SKM-1 treated with dmso at 0.1 percent for 144 hours (cell line): ENCODE measurements at regions not wholly inside any gene's neighbourhood (a gene's known extent, or its start where the extent isn't known, plus 50 kb on each side); places are given as distances from the start of the nearest gene placed in this dataset.

Experiments
- DNase-seq: peaks from one replicate; lab custom pipeline; 2025; ENCODE audit not compliant: unreplicated experiment; lab: John Stamatoyannopoulos, UW

DNA sequence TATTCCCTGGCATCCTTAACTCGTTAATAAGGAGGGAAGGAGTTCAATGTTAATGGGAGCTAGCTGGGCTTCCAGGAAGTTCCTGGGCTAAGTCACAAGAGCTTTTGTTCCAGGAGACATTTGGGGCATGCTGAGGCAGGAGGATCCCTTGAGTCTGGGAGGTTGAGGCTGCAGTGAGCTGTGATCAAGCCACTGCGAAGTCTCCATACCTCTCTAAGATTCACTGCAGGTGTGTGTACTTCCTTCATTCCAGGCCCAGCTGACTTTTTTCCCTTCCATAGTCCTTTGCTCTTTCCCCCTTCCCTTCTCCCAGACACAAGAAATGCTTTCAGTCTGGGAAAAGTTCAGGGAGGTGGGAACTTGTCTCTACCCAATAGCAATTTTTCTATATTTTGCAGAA lies 489.8 kb downstream of the NPIPA7 start:
- DNase-seq = no peak

DNA sequence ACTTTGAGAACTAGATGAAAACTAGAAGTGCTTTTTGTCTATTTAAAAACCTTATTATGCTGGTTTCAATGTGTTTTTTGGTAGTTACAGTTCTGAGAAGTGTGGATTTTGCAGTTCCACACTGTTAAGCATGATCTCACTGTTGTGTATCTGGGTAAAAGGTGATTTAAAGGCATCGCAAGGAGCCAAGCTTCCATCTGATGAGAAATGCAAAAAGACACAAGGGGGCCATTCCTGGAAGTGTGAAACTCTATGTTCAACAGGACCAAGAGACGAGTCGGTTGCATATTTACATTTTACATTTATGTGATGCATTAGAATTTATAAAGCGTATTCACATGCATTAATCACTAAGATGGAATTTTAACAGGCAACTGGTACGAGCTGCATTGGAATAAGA lies 490.8 kb downstream of the NPIPA7 start:
- DNase-seq = no peak

DNA sequence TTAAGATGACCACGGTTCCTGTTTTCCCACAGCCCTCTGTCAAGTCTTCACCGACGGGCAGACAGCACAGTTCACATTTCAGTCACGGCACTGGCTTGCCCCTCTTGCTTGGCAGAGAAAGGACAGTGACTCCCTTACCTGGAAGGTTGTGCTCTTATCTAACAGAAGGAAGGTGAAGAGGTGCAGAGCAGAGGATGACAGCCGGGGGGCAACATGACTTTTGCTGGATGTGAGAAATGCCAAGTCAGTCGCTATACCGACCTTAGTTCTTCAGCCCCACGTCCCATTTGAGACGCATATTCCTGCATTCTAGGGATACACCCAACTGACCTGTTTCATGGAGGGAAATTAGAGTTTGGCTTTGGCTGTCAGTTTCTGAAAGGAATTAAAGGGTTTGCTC lies 492.3 kb downstream of the NPIPA7 start:
- no peak for DNase-seq

DNA sequence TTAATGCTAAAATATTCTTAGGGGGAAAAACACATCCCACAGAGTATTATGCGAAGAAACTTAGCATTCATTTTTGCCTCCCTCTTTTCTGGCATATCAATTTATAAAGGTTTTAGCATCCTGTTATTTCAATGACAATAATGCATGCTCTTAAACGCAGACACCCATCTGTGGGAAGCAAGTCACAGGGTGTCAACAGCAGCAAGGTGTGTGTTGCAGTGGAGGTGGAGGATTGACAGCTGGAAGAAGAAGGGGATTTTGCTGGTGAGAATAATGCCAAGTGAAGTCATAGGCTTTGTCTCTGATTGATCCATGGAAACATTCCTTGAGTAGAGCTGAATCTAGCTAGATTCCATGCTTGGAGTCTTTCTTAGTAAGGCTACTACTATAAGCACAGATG lies 498.1 kb downstream of the NPIPA7 start:
- no peak for DNase-seq

DNA sequence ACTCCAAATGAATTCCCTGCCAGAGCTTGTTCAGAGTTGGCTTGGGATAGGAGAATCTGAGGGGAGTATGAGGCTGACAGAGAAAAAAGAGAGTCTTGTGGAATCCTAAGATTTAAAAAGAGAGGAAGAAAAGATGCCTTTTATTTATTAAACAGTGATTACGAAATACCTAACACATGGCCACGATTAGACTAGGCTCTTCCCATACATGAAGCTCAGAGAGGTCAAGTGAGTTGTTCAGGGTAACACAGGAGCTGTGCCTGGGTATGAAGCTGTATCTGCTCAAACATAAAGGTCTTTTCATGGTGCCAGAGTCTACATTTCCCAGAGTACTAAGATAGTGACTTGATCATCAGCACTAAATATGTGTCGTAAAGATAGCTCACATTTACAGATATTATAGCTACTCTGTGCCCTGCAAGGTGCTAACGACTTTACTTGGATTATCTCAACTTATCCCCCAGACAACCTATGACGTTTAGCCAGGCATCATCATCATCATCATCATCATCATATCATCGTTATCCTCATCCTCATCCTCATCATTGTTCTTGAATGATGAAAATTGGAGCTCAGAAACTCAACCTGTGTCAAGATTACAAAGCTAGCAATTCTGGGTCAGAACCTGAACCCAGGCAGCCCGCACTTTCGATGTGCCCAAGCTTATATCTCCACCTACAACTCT lies 500.8 kb downstream of the NPIPA7 start:
- no peak for DNase-seq

DNA sequence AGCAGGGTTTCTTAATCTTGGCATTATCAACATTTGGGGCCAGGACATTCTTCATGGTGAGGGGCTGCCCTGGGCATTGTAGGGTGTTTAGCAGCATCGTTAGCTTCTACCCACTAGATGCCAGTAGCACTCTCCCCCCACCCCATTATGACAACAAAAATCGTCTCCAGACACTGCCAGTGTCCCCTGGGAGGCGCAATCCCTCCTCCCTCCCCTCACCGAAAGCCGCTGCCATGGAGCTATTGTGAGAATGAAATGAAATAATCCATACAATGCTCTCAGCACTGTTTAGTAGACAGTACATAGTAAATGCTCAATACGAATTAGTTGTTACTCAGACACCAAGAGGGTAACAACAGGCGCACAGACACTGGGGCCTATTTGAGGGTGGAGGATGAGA lies 502.9 kb downstream of the NPIPA7 start:
- DNase-seq = no peak

DNA sequence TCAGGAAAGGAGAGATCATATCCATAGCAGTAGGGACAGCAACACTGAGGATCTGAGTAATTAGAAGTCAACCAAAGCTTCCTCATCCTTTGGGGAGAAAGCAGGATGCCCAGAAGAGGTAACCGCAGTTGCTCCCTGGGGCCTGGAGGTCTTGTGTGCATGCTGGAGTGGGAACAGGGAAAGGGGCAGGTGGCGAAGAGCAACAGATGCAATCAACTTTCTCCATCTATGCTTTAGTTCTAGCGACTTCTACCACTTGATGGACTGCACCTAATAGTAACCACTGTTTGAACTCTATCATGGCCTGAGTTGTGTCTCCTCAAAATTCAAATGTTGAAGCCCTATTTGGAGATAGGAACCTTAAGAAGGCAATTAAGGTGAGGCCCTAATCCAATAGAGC lies 503.8 kb downstream of the NPIPA7 start:
- no peak for DNase-seq

DNA sequence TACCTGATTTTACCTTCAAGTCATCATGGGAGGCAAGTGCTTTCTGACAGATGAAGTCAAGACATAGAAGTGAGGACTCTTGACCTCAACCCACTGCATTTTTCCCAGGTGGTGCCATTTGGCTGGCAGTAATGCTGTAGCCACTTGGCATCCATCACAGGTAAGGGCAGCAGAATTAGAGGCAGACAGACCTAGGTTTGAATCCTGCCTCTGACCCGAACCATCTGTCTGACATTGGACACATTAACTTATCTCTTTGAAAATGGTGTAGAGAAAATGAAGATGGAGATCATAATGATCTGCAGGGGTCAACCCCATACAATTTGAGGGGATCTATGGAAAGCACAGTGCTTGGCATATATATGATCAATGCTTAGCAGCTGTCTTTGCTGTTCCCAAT lies 505.5 kb downstream of the NPIPA7 start:
- DNase-seq = no peak

DNA sequence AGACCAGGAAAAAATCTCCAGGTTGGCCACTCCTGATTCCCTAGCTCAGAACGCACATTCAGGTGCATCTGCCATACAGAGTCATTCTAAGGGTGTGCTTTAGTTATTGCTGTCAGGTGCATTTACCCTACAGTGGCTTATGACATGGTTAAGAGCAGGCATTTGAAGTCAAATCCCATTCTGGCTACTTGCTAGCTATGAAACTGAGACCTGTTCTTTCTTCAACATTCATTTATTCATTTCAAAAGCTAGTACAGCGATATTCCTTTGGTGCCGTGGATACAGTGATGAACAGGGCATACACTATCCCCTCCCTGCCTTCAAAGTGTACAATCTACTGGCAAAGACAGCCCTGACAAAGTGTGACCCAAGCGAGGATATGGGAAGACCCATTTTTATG lies 508.3 kb downstream of the NPIPA7 start:
- no peak for DNase-seq

DNA sequence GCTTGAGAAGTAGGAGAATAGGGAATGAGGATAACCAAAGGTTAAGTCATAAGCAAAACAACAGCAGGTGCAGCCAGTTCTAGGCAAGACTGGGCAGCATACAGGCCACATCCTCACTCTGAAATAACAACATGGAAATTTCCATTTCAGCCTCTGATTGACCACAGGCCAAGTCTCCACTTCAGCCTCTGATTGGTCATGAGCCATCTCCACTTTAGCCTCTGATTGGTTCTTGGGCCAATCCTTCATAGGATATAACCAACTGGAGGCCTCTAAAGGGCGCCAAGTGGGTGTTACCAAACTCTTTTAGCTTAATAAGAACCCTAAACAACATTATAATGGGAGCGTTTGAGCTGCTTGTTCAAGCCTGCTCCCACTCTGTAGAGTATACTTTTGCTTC lies 512.0 kb downstream of the NPIPA7 start:
- DNase-seq = no peak

DNA sequence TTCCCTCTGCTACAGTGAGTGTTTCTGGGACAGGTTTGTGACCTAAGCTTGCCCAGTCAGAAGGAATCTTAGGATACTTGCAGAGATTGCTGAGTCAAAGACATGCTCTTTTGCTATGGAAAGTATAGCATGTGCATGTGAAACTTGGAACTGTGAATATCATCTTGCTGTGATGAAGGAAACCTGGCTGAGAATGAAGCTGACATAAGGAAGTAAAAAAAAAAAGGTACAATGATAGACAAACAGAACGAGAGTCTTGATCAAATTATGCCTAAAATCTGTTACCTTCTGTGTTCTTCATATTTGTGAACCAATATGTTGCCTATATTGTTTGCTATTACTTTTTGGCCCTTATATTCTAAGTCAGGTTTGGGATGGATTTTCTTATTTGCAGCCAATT lies 525.7 kb downstream of the NPIPA7 start:
- DNase-seq = no peak

DNA sequence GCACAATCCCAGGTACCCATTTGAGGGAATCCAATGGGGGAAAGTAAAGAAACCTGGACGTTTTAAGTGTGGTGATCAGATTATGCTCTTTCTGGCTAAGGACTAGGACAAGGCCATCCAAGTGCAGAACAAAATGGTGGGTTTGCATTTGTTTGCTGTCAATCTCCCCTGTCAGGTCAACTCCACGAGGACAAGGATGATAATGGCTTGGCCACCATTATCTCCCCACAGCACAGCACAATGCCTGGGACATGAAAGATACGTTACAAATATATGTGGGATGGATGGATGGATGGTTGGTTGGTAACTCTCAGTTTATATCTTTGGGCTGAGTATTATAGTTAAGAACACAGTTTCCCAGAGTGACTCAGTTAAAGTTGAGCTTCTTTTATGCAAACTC lies 526.9 kb downstream of the NPIPA7 start:
- DNase-seq = no peak

DNA sequence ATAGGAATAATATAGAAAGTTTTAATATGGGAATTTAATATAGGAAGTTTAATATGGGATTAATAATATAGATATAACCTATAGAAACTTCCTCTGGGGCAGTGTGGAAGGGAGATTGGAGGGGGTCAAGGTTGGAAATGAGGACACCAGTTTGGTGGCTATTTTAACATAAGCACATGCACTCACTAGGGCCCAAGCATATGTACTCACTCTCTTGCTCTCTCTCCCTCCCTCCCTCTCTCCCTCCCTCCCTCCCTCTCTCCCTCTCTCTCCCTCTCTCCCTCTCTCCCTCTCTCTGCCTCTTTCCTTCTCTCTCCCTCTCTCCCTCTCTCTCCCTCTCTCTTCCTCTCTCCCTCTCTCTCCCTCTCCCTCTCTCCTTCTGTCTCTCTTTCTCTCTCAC lies 528.1 kb downstream of the NPIPA7 start:
- no peak for DNase-seq

DNA sequence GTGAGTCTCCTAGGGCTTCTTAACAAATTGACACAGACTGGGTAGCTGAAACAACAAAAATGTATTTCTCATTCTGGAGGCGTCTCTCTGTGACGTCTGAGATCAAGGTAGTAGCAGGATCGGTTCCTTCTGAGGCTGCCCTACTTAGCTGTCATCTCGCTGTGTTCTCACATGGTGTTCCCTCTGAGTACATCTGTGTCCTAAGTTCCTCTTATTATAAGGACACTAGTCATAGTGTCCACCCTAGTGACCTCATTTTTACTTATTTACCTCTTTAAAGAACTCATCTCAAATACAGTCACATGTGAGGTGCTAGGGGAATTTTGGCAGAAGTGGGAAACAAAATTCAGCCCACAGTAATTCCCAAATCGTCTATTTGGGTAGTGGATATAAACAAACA lies 529.1 kb downstream of the NPIPA7 start:
- no peak for DNase-seq

DNA sequence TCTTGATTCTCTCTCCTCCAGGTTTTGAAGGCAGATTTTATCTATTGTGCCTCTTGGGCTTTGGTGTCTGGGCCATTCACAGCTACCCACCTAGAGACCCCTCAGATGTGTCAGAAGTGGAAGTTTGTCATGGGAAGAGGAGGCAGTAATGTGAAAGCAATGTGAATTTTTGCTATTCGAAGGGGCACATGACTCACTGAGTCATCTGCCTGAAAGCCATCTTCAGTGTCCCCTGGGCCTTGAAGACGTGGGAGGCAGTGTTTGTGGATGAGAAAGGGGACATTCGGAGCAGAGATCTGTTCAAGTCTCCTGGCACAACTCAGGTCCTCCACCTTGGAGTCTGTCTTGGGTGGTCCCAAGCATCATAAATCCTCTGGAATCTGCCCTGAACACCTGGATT lies 530.2 kb downstream of the NPIPA7 start:
- no peak for DNase-seq

DNA sequence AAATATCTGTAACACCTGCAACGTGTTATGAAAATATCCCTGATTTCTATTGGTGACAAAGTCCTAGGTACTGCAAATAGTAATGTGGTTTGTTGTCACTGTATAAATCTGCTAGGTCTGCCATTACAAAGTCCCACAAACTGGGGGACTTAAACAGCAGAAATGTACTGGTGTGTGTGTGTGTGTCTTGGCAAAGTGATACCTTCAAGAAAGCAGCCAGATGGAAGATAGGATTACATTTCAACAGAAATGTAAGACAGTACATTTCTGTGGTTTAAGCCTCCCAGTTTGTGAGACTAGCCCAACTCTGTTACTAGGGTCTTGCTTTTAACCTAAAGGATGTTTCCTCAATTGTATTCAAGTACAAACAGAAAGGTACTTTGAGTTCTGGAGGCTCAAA lies 531.7 kb downstream of the NPIPA7 start:
- no peak for DNase-seq

DNA sequence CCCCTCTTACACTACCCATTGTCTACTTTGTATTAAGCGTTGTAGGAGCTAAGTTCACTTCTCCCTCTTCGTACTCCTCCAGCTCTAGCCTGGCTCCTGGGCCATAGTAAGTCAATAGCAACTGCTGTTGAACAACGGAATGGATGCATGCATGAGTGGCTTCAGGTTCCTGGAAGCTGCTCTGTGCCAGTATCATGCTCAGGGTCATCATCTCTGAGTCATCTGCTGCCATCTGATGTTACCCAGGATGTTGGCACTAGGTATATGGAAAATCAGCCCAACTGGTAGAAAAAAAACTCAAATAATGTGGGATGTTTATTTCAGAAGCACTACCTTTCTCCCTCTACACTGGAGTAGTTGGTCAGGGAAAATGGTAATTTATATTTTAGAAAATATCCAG lies 536.8 kb downstream of the NPIPA7 start:
- no peak for DNase-seq

DNA sequence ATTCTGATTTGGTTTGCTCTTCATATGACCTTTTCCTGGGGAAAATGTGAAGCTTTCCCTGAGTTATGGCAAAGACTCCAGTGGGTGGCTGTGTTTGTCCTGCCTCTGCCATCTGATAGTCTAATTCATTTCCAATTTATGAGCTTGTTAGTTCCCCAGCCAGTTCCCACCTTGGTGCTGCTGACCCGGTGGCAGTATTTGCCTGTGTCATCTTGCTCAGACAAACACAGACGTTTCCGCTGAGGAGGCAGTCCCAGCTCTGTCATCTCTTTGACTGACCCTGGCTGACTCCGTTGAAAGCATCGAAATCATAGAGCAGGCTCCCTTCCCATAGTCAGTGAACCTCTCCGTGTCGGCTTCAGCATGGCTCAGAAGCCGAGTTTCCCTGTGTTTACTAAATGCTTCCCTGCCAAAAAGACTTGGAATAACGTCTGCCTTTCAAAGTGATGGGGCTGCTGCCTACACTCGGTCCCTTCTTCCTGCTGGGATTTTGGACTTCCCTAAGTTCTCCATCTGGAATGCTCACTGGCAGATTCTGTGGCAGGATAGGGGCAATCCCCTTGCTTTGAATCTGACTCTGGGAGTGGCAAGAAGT lies 538.3 kb downstream of the NPIPA7 start:
- no peak for DNase-seq

DNA sequence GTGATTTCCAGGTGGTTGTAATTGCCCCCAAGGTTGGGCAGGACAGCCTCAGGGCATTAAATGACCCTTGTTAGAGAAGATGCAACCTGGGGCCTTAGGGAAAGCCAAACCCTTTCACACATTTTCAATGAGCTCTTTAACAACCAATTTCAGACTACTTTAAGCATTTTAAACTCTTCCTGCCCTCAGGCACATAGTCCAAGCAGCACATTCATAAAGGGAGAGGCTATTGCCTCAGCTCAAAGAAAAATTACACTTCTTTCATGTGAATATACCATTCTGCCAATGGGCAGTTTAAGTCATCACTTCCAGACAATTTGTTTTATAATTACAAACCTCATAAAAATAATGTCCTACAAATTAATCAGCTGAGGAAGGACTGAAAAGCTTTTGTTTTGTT lies 544.5 kb downstream of the NPIPA7 start:
- no peak for DNase-seq

DNA sequence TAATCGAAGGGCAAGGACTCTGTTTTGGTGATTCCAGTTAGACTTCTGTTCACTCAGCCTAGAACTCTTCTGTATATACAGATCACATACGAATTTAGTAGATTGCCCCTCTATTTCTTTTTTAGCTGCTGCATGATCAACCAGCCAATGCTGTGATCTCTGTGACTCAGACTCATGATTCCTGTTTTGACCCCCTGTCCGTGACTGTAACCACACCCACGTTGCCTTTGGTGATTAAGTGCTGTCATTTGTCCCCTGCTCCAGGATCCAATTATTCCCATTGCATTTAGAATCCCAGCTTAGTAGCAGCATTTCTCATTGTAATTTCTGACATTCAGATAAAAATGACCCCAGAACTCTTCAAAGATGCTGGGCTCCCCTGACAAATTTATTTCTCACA lies 545.7 kb downstream of the NPIPA7 start:
- DNase-seq = no peak

DNA sequence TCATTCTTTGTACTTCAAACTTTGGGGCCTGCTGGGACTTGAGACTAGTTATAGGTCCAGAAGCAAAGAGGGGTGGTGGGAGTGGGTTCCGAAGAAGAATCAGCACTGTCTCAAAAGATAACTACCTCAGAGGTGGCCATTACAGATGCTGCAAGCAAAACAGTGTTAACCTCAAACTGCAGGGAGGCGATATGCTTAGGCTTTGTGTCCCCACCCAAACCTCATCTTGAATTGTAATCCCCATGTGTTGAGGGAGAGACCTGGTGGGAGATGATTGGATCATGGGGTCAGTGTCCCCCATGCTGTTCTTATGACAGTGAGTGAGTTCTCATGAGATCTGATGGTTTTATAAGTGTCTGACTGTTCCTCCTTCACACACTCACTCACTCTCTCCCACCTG lies 545.3 kb downstream of the XYLT1 start:
- no peak for DNase-seq

DNA sequence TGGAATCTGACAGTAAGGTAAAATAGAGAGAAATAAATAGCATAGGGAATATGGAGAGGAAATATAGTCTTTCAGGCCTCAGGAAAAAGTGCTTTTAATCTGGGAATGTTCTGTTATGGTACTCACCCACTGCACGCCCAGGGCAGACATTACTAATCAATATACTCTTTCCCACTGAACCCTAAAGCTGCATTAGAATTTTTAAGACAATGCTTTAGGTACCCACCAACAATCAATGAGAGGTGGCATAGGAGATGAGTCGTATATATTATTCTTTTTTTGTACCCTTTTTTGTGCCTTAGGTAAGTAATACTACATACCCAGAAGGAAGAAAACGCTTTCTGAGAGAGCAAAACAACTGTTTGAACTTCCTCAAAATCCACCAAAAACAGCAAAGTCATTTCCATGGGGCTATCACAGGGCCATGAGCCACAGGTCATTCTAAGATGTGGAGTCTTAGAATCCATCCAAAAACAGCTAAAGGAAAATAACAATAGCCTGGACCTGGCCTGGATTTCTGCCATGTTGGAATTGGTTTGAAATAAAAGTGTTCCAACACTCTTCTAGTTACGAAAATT lies 542.1 kb downstream of the XYLT1 start:
- DNase-seq = no peak
